ENCODE measurements at regions not wholly inside any gene's neighbourhood (a gene's known extent, or its start where the extent isn't known, plus 50 kb on each side); places are given as distances from the start of the nearest gene placed in this dataset.

DNA sequence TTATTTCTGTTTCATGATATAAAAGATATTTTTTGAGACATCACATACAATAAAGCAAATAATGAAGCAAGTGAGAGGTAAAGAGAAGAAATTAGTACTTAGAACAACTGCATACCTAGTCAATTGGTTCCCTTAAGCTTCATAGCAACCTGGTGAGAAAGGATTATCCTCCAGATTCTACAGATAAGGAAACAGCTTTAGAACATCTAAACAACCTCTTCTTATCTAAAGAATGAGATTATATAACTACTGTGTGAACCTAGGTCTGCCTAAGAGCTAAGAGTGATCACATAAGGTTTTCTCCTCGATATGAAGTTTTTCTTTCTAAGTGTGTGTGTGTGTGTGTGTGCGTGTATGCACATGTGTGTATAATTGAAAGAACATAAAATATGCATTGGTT, 265.1 kb downstream of the NOL4 start:
- TF ChIP-seq, protein P1, sequence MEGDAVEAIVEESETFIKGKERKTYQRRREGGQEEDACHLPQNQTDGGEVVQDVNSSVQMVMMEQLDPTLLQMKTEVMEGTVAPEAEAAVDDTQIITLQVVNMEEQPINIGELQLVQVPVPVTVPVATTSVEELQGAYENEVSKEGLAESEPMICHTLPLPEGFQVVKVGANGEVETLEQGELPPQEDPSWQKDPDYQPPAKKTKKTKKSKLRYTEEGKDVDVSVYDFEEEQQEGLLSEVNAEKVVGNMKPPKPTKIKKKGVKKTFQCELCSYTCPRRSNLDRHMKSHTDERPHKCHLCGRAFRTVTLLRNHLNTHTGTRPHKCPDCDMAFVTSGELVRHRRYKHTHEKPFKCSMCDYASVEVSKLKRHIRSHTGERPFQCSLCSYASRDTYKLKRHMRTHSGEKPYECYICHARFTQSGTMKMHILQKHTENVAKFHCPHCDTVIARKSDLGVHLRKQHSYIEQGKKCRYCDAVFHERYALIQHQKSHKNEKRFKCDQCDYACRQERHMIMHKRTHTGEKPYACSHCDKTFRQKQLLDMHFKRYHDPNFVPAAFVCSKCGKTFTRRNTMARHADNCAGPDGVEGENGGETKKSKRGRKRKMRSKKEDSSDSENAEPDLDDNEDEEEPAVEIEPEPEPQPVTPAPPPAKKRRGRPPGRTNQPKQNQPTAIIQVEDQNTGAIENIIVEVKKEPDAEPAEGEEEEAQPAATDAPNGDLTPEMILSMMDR (IDR thresholded peaks at IDR 0.05; ENCODE audit: low read length): no peak
- no peak for TF ChIP-seq EZH2 (optimal IDR thresholded peaks at IDR 0.05; ENCODE audit: low read depth, low read length)
- TF ChIP-seq EZH2phosphoT487 (IDR thresholded peaks at IDR 0.05; ENCODE audit: low read length): no peak
